PC-3 (cell line): ENCODE measurements at regions not wholly inside any gene's neighbourhood (a gene's known extent, or its start where the extent isn't known, plus 50 kb on each side); places are given as distances from the start of the nearest gene placed in this dataset.

Experiments used
- EZH2 ChIP-seq: fragments of 300-600 bp; sonication (generic); IDR thresholded peaks from one replicate; pipeline ENCODE4 v1.6.1; 2017; ENCODE audit warnings: antibody characterized with exemption, mild to moderate bottlenecking, low read length; ENCODE audit not compliant: unreplicated experiment
- TF ChIP-seq, protein P1 (sequence below): fragments of 300-600 bp; sonication (generic); conservative IDR thresholded peaks from 2 replicates; pipeline ENCODE4 v1.5.1; 2017; ENCODE audit warnings: antibody characterized with exemption, low read depth, mild to moderate bottlenecking, low read length

DNA sequence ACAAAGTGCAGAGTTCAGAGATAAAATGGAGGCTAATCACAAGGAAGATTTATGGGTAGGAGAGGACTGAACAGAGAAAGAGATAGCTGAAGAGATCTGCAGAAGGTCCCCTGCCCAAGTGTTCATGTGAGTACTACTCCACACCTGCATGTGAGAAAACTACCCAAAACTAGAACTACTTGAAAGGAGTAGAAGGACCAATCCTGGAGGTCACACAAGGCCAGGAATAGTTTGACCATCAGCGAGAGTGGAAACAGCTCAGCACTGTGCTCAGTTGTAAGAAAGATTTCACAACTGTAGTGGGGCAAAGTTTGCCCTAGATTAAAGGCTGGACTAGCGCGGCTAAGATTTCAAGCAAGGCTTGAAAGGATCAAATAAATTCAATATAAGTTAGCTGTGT, 422.7 kb upstream of the LCORL start:
- TF ChIP-seq, protein P1, sequence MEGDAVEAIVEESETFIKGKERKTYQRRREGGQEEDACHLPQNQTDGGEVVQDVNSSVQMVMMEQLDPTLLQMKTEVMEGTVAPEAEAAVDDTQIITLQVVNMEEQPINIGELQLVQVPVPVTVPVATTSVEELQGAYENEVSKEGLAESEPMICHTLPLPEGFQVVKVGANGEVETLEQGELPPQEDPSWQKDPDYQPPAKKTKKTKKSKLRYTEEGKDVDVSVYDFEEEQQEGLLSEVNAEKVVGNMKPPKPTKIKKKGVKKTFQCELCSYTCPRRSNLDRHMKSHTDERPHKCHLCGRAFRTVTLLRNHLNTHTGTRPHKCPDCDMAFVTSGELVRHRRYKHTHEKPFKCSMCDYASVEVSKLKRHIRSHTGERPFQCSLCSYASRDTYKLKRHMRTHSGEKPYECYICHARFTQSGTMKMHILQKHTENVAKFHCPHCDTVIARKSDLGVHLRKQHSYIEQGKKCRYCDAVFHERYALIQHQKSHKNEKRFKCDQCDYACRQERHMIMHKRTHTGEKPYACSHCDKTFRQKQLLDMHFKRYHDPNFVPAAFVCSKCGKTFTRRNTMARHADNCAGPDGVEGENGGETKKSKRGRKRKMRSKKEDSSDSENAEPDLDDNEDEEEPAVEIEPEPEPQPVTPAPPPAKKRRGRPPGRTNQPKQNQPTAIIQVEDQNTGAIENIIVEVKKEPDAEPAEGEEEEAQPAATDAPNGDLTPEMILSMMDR = no peak
- TF ChIP-seq EZH2 = no peak
